SK-N-SH (cell line): ENCODE measurements at regions not wholly inside any gene's neighbourhood (a gene's known extent, or its start where the extent isn't known, plus 50 kb on each side); places are given as distances from the start of the nearest gene placed in this dataset.

Source experiments
- CTCF ChIA-PET: fragments of 300-600, 350-600 bp; formaldehyde crosslinking; extraction: SDS; loops from one replicate; lab custom pipeline; 2021; lab: Yijun Ruan, JAX
- POLR2A ChIA-PET: fragments of 350-600 bp; sonication (Branson Sonifier 250); formaldehyde crosslinking; extraction: SDS; loops from one replicate; lab custom pipeline; 2020; ENCODE audit warnings: antibody characterized with exemption, inconsistent platforms; lab: Yijun Ruan, JAX
- DNase-seq: peaks from one replicate; pipeline ENCODE4 v3.0.0; 2012
- H2AFZ ChIP-seq: fragments of 200-600 bp; sonication (generic); 2 replicates; pipeline ENCODE4 v1.8.1; 2016; ENCODE audit warnings: antibody characterized with exemption, mild to moderate bottlenecking, low read depth
- H3F3A ChIP-seq: fragments of 200-600 bp; sonication (generic); replicated peaks from 2 replicates; pipeline ENCODE3; 2016; ENCODE audit warnings: antibody characterized with exemption, mild to moderate bottlenecking; ENCODE audit not compliant: insufficient read depth
- H3K27ac ChIP-seq, 2 experiments: fragments of 200-500 bp in 1 of 2; fragments of 200-600 bp in 1 of 2; sonication (Bioruptor generic) in 1 of 2; sonication (generic), shearing (Covaris generic) in 1 of 2; 2 replicates each; pipeline versions ENCODE4 v1.5.1 to v1.6.1; 2014 to 2016; ENCODE audit warnings: low read depth in 2 of 2, inconsistent platforms in 1 of 2, low read length in 1 of 2, mild to moderate bottlenecking in 1 of 2, mixed read lengths in 1 of 2
- H3K27me3 ChIP-seq: fragments of 200-600 bp; sonication (generic), shearing (Covaris generic); 2 replicates; pipeline ENCODE4 v1.6.1; 2016; ENCODE audit warnings: mixed run types; ENCODE audit not compliant: insufficient read depth
- H3K36me3 ChIP-seq, 2 experiments: fragments of 200-500 bp in 1 of 2; fragments of 200-600 bp in 1 of 2; sonication (Bioruptor generic) in 1 of 2; sonication (generic) in 1 of 2; replicated peaks in 1 of 2; 2 replicates each; pipeline versions ENCODE3 to v1.5.1; 2014 to 2016; ENCODE audit warnings: low read length in 1 of 2, mild to moderate bottlenecking in 1 of 2; ENCODE audit not compliant: insufficient read depth in 2 of 2, control insufficient read depth in 1 of 2
- H3K4me1 ChIP-seq, 2 experiments: fragments of 200-500 bp in 1 of 2; fragments of 200-600 bp in 1 of 2; sonication (Bioruptor generic) in 1 of 2; sonication (generic), shearing (Covaris generic) in 1 of 2; 2 replicates each; pipeline versions ENCODE4 v1.5.1 to v1.6.1; 2014 to 2016; ENCODE audit warnings: low read depth in 1 of 2, low read length in 1 of 2, mixed run types in 1 of 2; ENCODE audit not compliant: insufficient read depth in 2 of 2, control insufficient read depth in 1 of 2
- H3K4me2 ChIP-seq: fragments of 200-600 bp; sonication (generic), shearing (Covaris generic); 2 replicates; pipeline ENCODE4 v1.6.1; 2017; ENCODE audit warnings: mixed run types
- H3K4me3 ChIP-seq, 2 experiments: fragments of 200-500 bp in 1 of 2; fragments of 200-600 bp in 1 of 2; sonication (Bioruptor generic) in 1 of 2; sonication (generic), shearing (Covaris generic) in 1 of 2; 2 replicates each; pipeline versions ENCODE4 v1.5.1 to v1.8.1; 2014 to 2016; ENCODE audit warnings: low read depth in 2 of 2, inconsistent platforms in 1 of 2, low read length in 1 of 2, mild to moderate bottlenecking in 1 of 2, mixed read lengths in 1 of 2, moderate library complexity in 1 of 2
- H3K79me2 ChIP-seq: fragments of 200-600 bp; sonication (generic); 2 replicates; pipeline ENCODE4 v1.8.1; 2017; ENCODE audit warnings: mild to moderate bottlenecking; ENCODE audit not compliant: insufficient read depth
- H3K9ac ChIP-seq: fragments of 200-600 bp; sonication (generic); 2 replicates; pipeline ENCODE4 v1.6.1; 2017; ENCODE audit warnings: mixed run types
- H3K9me2 ChIP-seq: fragments of 200-600 bp; sonication (generic); 2 replicates; pipeline ENCODE4 v1.6.1; 2017; ENCODE audit warnings: mixed run types
- H3K9me3 ChIP-seq: fragments of 200-600 bp; sonication (generic); 2 replicates; pipeline ENCODE4 v1.6.1; 2017; ENCODE audit warnings: mixed run types, mild to moderate bottlenecking, moderate library complexity
- H4K20me1 ChIP-seq: fragments of 200-600 bp; sonication (generic); 2 replicates; pipeline ENCODE4 v1.6.1; 2017; ENCODE audit warnings: mild to moderate bottlenecking, mixed run types; ENCODE audit not compliant: insufficient read depth
- ELF1 ChIP-seq: IDR thresholded peaks from 2 replicates; pipeline ENCODE4 v1.4.0; 2012
- EP300 ChIP-seq, 2 experiments: IDR thresholded peaks; 2 replicates each; pipeline versions ENCODE4 v1.4.0 to v1.6.1; 2012; ENCODE audit warnings: borderline replicate concordance in 1 of 2, low read depth in 1 of 2, low read length in 1 of 2
- FOXJ3 ChIP-seq: sonication (generic); formaldehyde crosslinking; IDR thresholded peaks from 2 replicates; pipeline ENCODE4 v1.5.1; 2020; ENCODE audit warnings: mild to moderate bottlenecking, missing genetic modification reagents
- GABPA ChIP-seq: IDR thresholded peaks from 2 replicates; pipeline ENCODE4 v1.4.0; 2012; ENCODE audit warnings: low read depth, mild to moderate bottlenecking
- GATA2 ChIP-seq: sonication (generic); formaldehyde crosslinking; IDR thresholded peaks from 2 replicates; pipeline ENCODE4 v1.5.0; 2020; ENCODE audit warnings: mild to moderate bottlenecking, missing genetic modification reagents
- RCOR1 ChIP-seq: fragments of 150-350 bp; IDR thresholded peaks from 2 replicates; pipeline ENCODE4 v1.6.1; 2017; ENCODE audit warnings: antibody characterized with exemption, low read length
- SMC3 ChIP-seq: IDR thresholded peaks from 2 replicates; pipeline ENCODE4 v1.6.1; 2012; ENCODE audit warnings: low read depth, low read length, improper control_type of control experiment
- TCF12 ChIP-seq: IDR thresholded peaks from 2 replicates; pipeline ENCODE4 v1.4.0; 2012
- YY1 ChIP-seq: IDR thresholded peaks from 2 replicates; pipeline ENCODE4 v1.4.0; 2012; ENCODE audit warnings: low read depth, mild to moderate bottlenecking
- ZBTB33 ChIP-seq: IDR thresholded peaks from 2 replicates; pipeline ENCODE4 v1.4.0; 2012; ENCODE audit warnings: low read depth, borderline replicate concordance
- TF ChIP-seq, protein P1 (sequence below): fragments of 200-600 bp; sonication (generic); IDR thresholded peaks from 2 replicates; pipeline ENCODE4 v1.6.1; 2017; ENCODE audit warnings: antibody characterized with exemption, mild to moderate bottlenecking, moderate library complexity
- TF ChIP-seq, protein P2 (sequence below): fragments of 150-350 bp; IDR thresholded peaks from 2 replicates; pipeline ENCODE4 v1.6.1; 2016; ENCODE audit warnings: mild to moderate bottlenecking, low read depth, low read length
- TF ChIP-seq, protein P3 (sequence below): IDR thresholded peaks from 2 replicates; pipeline ENCODE4 v1.6.1; 2012; ENCODE audit warnings: mild to moderate bottlenecking, low read depth, low read length, moderate library complexity

GRCh38 chr20:22004946-22005345 lies 299.5 kb downstream of the PAX1 start (continued):
- TF ChIP-seq RCOR1 (no peak), GATA2 (no peak), SMC3 (no peak)
- TF ChIP-seq, protein P1, sequence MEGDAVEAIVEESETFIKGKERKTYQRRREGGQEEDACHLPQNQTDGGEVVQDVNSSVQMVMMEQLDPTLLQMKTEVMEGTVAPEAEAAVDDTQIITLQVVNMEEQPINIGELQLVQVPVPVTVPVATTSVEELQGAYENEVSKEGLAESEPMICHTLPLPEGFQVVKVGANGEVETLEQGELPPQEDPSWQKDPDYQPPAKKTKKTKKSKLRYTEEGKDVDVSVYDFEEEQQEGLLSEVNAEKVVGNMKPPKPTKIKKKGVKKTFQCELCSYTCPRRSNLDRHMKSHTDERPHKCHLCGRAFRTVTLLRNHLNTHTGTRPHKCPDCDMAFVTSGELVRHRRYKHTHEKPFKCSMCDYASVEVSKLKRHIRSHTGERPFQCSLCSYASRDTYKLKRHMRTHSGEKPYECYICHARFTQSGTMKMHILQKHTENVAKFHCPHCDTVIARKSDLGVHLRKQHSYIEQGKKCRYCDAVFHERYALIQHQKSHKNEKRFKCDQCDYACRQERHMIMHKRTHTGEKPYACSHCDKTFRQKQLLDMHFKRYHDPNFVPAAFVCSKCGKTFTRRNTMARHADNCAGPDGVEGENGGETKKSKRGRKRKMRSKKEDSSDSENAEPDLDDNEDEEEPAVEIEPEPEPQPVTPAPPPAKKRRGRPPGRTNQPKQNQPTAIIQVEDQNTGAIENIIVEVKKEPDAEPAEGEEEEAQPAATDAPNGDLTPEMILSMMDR, result no peak
- TF ChIP-seq, all 33 proteins: peak for 0

DNA sequence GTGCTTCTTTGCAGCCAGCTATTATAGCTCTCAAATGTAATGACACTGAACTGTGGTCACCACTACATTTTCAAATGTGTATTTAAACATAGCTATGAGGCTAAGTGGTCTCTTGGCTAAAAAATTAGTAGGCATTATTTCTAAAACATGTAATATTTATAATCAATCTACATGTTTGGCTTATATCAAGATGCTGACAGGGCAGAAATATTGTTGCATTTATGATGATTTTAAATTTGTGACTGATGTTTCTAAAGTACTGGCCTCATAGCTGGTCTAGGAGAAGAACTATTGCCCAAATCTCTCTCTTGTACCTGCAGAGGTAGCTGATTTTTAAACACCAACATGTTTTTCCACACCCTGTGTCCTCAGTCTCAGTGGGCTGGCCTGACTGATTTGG lies 298.2 kb downstream of the PAX1 start:
- Histone ChIP-seq H3K9me3 (no peaks in the 10 kb centered on the region), H3F3A (no peaks in the 10 kb centered on the region), H3K4me3 (no peak overlapping the region), H3K27ac (no peak overlapping the region), H3K27me3 (no peaks in the 10 kb centered on the region), H3K9me2 (no peaks in the 10 kb centered on the region), H3K36me3 (no peaks in the 10 kb centered on the region), H3K9ac (no peak overlapping the region), H2AFZ (no peak overlapping the region), H4K20me1 (no peaks in the 10 kb centered on the region), H3K79me2 (no peaks in the 10 kb centered on the region), H3K4me1 (no peaks in the 10 kb centered on the region), H3K4me2 (no peak overlapping the region)
- no peak for TF ChIP-seq GABPA
- TF ChIP-seq, protein P1, result no peak
- no peak for TF ChIP-seq ELF1
- TF ChIP-seq, protein P2, sequence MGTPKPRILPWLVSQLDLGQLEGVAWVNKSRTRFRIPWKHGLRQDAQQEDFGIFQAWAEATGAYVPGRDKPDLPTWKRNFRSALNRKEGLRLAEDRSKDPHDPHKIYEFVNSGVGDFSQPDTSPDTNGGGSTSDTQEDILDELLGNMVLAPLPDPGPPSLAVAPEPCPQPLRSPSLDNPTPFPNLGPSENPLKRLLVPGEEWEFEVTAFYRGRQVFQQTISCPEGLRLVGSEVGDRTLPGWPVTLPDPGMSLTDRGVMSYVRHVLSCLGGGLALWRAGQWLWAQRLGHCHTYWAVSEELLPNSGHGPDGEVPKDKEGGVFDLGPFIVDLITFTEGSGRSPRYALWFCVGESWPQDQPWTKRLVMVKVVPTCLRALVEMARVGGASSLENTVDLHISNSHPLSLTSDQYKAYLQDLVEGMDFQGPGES, result no peak
- no peak for TF ChIP-seq EP300 (IDR thresholded peaks at IDR 0.05; ENCODE audit: borderline replicate concordance in 1 of 2, low read depth in 1 of 2, low read length in 1 of 2)
- TF ChIP-seq TCF12, result no peak
- no peak for TF ChIP-seq RCOR1
- no peak for TF ChIP-seq ZBTB33
- TF ChIP-seq FOXJ3 (CRISPR knock-in tag), result no peak
- TF ChIP-seq YY1, result no peak
- TF ChIP-seq GATA2, result no peak
- TF ChIP-seq, protein P3, sequence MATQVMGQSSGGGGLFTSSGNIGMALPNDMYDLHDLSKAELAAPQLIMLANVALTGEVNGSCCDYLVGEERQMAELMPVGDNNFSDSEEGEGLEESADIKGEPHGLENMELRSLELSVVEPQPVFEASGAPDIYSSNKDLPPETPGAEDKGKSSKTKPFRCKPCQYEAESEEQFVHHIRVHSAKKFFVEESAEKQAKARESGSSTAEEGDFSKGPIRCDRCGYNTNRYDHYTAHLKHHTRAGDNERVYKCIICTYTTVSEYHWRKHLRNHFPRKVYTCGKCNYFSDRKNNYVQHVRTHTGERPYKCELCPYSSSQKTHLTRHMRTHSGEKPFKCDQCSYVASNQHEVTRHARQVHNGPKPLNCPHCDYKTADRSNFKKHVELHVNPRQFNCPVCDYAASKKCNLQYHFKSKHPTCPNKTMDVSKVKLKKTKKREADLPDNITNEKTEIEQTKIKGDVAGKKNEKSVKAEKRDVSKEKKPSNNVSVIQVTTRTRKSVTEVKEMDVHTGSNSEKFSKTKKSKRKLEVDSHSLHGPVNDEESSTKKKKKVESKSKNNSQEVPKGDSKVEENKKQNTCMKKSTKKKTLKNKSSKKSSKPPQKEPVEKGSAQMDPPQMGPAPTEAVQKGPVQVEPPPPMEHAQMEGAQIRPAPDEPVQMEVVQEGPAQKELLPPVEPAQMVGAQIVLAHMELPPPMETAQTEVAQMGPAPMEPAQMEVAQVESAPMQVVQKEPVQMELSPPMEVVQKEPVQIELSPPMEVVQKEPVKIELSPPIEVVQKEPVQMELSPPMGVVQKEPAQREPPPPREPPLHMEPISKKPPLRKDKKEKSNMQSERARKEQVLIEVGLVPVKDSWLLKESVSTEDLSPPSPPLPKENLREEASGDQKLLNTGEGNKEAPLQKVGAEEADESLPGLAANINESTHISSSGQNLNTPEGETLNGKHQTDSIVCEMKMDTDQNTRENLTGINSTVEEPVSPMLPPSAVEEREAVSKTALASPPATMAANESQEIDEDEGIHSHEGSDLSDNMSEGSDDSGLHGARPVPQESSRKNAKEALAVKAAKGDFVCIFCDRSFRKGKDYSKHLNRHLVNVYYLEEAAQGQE, result no peak
- POLR2A ChIA-PET, result no interaction called here
- no peak for DNase-seq
- CTCF ChIA-PET, result no interaction called here
